Lower lobe of right lung (tissue), 2 donors: ENCODE measurements at regions not wholly inside any gene's neighbourhood (a gene's known extent, or its start where the extent isn't known, plus 50 kb on each side); places are given as distances from the start of the nearest gene placed in this dataset.

Experiments
- ATAC-seq, 2 donors: fragments of 200-7000 bp; cut with Tn5 transposase; one replicate each; pipeline ENCODE4 v1.9.1; 2020 to 2022; ENCODE audit warnings: mild to moderate bottlenecking in 2 of 2, moderate library complexity in 2 of 2
- DNase-seq: peaks from one replicate; pipeline ENCODE4 v3.0.0-alpha.2; 2020
- H3K27ac ChIP-seq: fragments of 200-600 bp; one replicate; pipeline ENCODE4 v1.8.0; 2022
- H3K27me3 ChIP-seq: fragments of 200-600 bp; one replicate; pipeline ENCODE4 v1.8.0; 2022; ENCODE audit warnings: low read depth
- H3K36me3 ChIP-seq: fragments of 200-600 bp; one replicate; pipeline ENCODE4 v1.8.0; 2022; ENCODE audit warnings: mild to moderate bottlenecking
- H3K4me1 ChIP-seq: fragments of 200-600 bp; one replicate; pipeline ENCODE4 v1.8.0; 2022
- H3K4me3 ChIP-seq: fragments of 200-600 bp; one replicate; pipeline ENCODE4 v1.8.0; 2022; ENCODE audit warnings: mild to moderate bottlenecking
- H3K9me3 ChIP-seq: fragments of 200-600 bp; one replicate; pipeline ENCODE4 v1.8.0; 2022
- intact Hi-C: fragments of 100-400 bp; cut with DNase I; formaldehyde crosslinking; loops from one replicate; pipeline ENCODE4 v1.11.0; 2022
- TF ChIP-seq, protein P1 (sequence below): fragments of 200-600 bp; IDR thresholded peaks from one replicate; pipeline ENCODE4 v1.8.0; 2022; ENCODE audit warnings: antibody characterized with exemption, mild to moderate bottlenecking
- donor health status: DM: no; HTN: yes; CAD: no; lungs with severe emphysema.

GRCh38 chr6:106754215-106754614 is 124.8 kb downstream of the QRSL1 start:
- no peak overlapping the region for H3K4me3 ChIP-seq
- no peaks in the 10 kb centered on the region for H3K27me3 ChIP-seq
- no peak overlapping the region for H3K27ac ChIP-seq
- H3K36me3 ChIP-seq, result no peaks in the 10 kb centered on the region
- ATAC-seq (no peak), DNase-seq (no peak)
- intact Hi-C loops, result no loop called here
- no peaks in the 10 kb centered on the region for H3K4me1 ChIP-seq
- TF ChIP-seq, protein P1, sequence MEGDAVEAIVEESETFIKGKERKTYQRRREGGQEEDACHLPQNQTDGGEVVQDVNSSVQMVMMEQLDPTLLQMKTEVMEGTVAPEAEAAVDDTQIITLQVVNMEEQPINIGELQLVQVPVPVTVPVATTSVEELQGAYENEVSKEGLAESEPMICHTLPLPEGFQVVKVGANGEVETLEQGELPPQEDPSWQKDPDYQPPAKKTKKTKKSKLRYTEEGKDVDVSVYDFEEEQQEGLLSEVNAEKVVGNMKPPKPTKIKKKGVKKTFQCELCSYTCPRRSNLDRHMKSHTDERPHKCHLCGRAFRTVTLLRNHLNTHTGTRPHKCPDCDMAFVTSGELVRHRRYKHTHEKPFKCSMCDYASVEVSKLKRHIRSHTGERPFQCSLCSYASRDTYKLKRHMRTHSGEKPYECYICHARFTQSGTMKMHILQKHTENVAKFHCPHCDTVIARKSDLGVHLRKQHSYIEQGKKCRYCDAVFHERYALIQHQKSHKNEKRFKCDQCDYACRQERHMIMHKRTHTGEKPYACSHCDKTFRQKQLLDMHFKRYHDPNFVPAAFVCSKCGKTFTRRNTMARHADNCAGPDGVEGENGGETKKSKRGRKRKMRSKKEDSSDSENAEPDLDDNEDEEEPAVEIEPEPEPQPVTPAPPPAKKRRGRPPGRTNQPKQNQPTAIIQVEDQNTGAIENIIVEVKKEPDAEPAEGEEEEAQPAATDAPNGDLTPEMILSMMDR, result no peak
- no peaks in the 10 kb centered on the region for H3K9me3 ChIP-seq

DNA sequence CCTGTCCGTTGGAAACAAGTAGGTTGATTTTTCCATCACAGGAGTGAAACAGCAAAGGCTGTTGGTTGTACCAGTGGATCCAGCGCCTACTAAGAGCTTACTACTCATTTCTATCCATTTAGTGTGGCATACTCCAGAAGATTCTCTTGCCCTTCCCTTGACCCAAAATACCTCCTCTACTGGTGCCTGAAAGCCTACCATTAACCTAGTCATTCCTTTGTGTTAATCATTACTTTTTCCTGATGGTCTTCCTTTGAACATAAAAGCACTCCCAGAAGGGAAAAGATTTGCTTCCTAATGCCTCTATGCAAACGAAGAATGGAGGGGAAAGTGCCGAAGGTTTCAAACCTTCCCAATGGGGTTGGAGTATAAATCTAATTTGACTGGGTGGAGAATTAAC is 123.3 kb downstream of the QRSL1 start:
- Histone ChIP-seq H3K4me3 (no peak overlapping the region), H3K27me3 (no peaks in the 10 kb centered on the region), H3K27ac (no peak overlapping the region), H3K4me1 (no peaks in the 10 kb centered on the region), H3K36me3 (no peaks in the 10 kb centered on the region), H3K9me3 (no peaks in the 10 kb centered on the region)
- DNase-seq (no peak), ATAC-seq (no peak)
- TF ChIP-seq, protein P1, result no peak
- intact Hi-C loops, result no loop called here

DNA sequence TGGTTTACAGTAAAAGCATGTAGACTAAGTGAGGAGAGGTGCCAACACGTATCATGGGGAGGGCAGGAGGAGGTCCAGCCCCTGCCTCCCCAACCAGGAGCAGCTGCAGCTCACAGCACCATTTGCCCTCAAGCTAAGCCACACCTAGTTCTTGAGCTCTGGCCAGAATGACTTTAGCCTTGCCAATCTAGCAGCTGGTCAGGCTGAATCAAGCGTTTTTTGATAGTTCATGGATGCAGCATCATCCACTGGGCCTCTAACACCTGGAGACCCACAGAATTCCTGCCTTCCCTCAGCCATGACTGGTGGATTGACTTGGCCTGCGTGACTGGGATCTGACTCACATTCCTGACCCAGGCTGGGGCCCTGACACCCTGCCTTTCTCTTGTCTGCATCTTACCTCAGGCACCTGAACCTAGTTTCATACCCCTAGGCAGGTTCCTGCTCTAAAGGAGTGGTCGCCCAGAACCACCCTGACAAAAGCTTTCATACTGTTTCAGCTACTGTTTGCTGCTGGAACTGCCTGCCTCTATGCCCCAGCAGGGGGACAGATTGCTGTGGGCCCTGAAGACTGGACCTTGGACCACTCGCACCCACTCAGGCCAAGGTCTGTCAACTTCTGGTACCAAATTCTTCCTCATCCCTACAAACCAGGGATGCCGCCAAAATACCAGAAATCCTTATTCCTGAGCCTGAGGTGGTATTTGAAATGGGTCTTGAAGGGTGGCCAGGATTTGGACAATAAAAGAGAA is 122.3 kb downstream of the QRSL1 start:
- H3K36me3 ChIP-seq, result no peaks in the 10 kb centered on the region
- no peaks in the 10 kb centered on the region for H3K4me1 ChIP-seq
- H3K9me3 ChIP-seq, result no peaks in the 10 kb centered on the region
- no peaks in the 10 kb centered on the region for H3K27me3 ChIP-seq
- TF ChIP-seq, protein P1, result no peak
- no peak for DNase-seq
- intact Hi-C loops, result no loop called here
- ATAC-seq, result no peak
- H3K27ac ChIP-seq, result no peak overlapping the region
- H3K4me3 ChIP-seq, result no peak overlapping the region

DNA sequence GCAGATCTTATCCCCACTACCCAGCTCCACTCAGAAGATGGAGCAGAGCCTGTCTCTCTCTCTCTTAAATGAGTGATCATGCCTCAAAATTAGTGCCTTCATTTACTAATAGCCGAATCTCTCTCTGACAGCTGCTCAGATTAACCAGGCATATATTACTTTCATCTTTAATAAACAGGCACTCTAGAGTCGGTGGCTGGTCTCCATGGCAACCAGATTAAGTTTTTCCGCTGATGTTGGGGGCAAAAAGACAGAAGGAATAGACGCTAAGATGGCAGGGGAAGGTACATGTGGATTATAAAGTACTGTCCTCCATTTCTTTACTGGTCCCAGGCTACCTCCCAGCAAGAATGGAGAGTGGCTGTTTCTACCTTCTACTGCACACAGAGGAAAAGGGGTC is 121.6 kb downstream of the QRSL1 start:
- intact Hi-C loops, result no loop called here
- DNase-seq (no peak), ATAC-seq (no peak)
- no peaks in the 10 kb centered on the region for H3K4me1 ChIP-seq
- H3K27ac ChIP-seq, result no peak overlapping the region
- no peaks in the 10 kb centered on the region for H3K36me3 ChIP-seq
- no peaks in the 10 kb centered on the region for H3K27me3 ChIP-seq
- H3K9me3 ChIP-seq, result no peaks in the 10 kb centered on the region
- no peak overlapping the region for H3K4me3 ChIP-seq
- TF ChIP-seq, protein P1, result no peak

GRCh38 chr6:106750142-106750918 is 121.0 kb downstream of the QRSL1 start:
- intact Hi-C loops, result no loop called here
- Histone ChIP-seq H3K27me3 (no peaks in the 10 kb centered on the region), H3K9me3 (no peaks in the 10 kb centered on the region), H3K4me3 (no peak overlapping the region), H3K36me3 (no peaks in the 10 kb centered on the region), H3K4me1 (no peaks in the 10 kb centered on the region), H3K27ac (no peak overlapping the region)
- DNase-seq (no peak), ATAC-seq (no peak)
- TF ChIP-seq, protein P1, result no peak
